HS-27A (cell line): ENCODE measurements at regions not wholly inside any gene's neighbourhood (a gene's known extent, or its start where the extent isn't known, plus 50 kb on each side); places are given as distances from the start of the nearest gene placed in this dataset.

ENCODE experiments used
- DNase-seq: peaks from one replicate; pipeline ENCODE4 v3.0.0-alpha.2; 2012; ENCODE audit warnings: low read depth, missing footprints

DNA sequence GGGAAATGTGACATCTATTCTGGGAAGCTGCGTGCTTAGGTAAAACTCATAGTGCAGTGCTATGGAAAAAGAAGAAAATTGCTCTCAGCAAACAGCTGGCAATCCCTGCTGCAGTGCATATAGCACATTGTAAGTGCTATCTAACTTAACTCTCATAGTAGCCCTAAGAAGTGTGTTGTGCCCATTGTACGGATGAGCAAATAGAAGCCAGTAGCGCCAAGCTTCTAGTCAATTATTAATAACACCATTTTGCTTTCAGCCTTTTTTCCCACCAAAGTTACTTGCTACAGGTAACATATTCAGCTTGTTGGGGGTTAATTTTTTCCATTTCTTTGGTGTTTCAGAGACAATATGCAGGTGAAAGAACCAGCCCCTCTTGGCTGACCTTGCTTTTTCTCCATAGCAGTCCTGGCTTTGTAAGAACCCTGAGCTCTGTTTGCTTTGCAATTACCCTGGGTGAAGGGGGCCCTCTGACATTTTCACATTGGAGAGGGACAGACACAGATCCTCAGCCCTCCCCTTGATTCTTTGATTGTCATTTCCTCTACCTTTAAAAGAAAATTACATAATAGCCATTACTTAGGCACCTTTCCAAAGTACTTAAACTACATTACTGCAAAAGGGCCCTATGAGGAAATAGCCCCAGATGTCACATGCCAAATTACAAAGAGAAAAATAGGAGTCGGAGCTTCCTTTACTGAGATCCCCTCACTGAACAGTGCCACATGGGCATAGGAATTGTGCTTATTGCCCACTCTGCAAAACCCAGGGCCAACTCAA is 576.2 kb upstream of the TBX3 start:
- no peak for DNase-seq

DNA sequence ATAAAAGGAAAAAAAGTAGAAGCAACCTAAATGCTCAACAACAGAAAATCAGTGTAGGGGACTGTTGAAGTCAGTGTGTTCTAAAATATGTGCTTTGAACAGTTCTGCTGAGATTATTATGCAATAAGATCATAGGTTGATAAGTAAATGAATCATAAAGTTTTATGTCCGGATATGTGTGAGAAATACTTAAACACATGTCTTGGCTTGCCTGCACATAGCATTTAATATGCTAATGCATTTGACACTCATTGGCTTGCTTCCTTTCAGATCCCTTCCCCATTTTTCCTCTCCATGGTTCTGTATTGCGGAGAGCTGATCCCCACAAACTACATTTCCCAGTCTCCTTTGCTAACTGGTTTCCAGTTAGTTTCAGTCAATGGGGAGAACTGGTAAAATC is 573.8 kb upstream of the TBX3 start:
- no peak for DNase-seq

DNA sequence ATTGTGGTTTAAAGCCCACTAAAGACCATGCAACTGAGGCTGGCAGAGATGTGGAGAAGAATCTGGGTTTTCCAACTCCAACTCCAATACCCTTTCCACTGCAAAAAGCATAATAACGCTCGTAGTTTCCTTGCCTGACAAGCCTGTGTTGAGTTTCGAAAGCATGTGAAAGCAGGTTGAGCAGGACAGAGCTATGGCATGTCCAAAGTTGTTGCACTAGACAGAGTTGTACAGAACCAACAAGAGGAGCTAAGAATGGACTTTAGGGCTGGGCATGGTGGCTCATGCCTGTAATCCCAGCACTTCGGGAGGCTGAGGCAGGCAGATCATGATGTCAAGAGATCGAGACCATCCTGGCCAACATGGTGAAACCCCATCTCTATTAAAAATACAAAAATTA is 572.0 kb upstream of the TBX3 start:
- DNase-seq, result no peak

DNA sequence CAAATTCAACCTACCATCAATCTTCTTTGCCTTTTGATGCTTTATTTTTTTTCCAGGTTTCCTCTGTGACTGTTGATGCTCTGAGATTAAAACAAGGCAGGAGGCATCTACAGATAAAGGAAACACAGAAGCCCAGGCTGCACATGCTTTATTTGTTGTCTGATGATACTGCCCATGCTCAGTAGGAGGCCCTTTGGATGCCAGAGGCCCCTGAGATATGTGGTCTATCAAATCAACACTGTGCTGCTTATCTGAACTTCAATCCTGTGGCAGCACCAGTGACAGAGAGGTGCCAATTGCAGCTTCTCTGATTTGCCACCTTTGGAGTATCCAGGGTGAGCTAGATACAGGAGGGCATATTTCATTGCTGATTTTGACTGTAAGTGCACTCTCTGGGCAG is 571.3 kb upstream of the TBX3 start:
- no peak for DNase-seq

DNA sequence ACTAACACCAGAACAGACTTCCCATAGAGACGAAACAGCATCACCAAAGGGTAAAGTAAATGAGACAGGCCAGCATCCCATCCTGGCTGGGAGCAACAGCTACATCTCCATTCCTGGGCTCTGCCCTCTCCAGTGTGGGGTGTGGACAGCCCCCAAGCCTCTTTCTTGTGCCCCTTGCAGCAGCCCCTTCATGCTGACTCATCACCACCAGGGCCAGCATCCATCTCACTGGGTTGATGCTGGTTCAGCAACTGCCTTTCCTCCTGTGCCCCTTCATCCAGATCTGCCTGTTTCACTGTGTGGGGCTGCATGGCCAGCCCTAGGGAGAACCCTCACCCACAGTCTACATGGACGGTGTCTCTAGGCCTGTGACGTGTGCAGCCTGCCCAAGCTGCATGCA is 569.1 kb upstream of the TBX3 start:
- no peak for DNase-seq

DNA sequence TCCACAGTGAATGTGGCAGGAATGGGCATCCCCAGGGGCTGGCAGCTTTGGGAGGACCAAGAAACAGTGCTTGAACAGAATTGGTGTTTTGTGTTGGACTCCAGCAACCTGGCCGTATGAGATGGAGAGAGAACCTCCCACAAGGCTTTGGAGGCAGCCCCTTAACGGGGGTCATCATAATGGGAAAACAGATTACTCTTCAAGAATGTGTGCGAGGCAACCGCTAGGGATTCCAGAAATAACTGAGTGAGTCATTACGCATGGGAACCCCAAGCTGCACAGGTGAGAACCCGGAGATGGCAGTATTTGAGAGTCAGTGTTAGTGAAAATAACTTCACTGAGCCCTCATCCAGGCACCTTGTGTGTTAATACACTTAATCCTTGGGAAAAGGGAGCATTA is 567.8 kb upstream of the TBX3 start:
- no peak for DNase-seq

DNA sequence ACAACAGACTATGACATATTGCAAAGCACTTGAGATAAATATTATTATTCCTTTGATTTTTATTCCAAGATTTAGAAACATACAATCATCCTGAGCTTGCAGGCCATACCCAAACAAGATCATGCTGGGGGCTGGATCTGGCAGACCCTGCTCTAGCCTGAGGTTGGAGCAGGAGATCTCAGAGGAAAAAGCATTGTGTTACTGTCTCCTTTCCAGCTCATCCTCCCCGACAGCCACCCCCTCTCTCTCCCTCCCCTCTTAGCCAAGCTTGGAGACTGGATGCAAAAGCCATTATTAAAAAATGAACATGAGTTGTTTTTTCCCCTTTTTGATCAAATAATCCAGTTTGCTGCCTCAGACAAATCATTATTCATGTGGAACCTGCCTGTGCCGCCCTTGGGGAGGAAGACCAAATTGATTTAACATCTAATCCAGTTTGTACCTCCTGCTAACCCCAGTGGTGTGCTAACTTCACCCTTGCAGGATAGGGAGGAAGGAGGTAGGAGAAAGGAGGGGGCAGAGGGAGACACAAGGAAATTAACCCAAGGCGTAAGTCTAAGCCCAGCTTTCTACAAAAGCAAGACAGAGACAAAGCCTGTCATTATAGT is 565.8 kb upstream of the TBX3 start:
- no peak for DNase-seq

DNA sequence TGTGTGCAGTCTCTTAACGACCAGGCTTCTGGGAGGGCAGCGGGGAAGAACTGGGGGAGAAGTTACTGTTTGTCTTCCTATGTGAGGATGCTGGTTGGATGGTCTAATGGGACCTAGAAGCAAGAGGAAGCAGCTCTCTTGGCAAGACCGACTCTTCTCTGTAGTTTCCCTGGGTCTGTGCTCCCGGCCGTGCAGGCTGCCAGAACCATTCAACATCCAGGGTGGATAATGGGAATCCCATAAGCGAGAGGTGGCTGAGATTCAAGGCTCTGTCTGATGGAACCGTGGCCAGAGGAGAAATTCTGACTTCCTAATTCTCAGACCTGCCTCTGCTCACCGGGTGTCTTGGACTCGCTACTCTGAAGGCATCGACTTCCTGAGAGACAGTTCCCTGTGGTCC is 561.0 kb upstream of the TBX3 start:
- no peak for DNase-seq

DNA sequence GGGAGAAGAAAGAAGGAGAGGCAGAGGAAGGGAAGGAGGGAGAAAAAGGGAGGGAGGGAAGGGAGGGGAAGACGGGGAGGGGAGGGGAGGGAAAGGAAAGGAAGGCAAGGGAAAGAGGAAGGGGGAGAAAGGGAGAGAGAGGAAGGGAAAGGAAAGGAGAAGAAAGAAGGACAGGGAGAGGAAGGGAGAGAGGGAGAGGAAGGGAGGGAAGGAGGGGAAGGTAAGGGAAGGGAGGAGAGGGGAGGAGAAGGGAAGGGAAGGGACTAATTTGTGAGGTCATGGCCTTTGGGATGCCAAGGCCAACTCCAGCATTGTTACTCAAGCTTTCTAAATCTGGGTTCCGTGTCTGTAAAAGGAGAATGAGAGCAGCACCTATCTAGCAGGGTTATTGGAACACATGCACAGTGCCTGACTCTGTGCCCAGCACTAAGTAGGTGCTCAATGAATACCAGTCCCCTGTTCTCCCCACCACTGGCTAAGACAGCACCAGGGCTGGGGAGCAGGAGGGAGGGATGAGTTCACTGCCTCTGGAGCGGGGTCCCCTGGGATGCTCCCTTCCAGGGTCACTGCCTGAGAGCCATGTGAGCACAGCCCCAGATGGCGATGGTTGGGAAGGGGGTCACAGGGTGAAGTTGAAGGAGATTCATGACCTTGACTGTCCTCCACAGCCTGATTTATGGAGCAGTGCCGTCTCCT is 560.1 kb upstream of the TBX3 start:
- DNase-seq, result no peak

DNA sequence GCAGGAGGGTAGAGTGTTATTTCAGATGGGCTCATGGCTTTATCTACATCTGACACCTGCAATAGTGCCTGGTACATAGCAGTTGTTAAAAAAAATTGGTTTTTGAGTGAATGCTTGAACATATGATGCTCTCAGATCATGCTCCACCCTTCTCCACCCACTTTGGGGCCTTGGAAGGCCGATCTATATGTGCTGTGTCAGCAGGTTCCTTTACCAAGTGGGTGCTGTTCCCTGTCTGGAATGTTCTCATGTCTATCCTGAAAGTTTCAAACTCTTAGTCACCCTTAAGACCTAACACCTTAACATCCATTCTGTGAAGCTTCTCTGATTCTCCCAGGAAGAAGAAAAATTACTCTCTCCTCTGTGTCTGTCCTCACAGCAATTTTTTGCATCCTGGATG is 556.3 kb upstream of the TBX3 start:
- DNase-seq, result no peak

DNA sequence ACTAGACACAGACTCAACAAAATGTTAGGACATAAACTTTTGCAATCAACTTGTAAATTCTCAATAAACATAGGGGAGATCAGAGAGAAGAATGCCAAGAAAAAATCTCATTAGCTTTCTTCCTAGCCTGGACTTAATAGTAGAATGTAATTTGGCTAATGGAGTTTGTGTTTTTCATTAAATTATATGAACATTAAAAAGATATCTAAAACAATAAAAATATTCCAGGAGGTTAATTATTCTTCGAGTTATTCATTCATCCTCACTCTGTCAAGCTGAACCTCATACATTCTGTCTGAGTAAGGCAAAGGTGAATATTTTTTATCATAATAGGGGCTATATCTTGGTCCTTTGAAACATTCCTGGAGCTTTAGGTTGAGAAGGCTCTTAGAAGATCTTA is 551.9 kb upstream of the TBX3 start:
- DNase-seq, result no peak

DNA sequence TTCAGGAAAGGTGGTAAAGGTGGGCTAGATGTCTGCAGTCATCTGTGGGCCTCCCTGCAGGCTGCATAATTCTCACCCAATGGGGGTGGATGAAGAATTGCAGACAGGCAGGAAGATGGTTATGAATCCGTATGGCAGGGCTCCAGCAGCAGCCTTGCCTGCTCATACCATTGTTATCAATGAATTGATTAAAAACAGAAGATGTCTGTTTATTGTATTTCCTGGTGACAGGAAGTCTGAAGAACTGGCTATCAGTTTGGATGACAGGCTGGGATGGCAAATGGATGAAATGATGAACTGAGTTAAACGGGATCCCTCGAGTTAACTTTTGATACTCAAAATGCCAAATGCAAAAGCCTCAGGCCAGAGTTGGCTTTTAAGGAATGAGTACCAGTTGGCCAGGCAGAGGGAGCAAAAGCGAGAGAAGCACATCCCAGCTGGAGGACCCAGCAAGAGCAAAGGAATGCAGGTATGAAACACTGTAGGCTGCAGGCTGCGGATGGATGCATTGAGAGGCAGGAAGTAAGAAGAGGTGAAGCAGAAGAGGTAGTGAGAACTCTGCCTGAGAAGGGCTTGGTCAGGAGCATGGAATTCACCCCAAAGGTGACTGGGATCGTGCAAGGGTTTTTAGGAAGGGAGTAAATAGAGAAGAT is 550.0 kb upstream of the TBX3 start:
- DNase-seq, result no peak

DNA sequence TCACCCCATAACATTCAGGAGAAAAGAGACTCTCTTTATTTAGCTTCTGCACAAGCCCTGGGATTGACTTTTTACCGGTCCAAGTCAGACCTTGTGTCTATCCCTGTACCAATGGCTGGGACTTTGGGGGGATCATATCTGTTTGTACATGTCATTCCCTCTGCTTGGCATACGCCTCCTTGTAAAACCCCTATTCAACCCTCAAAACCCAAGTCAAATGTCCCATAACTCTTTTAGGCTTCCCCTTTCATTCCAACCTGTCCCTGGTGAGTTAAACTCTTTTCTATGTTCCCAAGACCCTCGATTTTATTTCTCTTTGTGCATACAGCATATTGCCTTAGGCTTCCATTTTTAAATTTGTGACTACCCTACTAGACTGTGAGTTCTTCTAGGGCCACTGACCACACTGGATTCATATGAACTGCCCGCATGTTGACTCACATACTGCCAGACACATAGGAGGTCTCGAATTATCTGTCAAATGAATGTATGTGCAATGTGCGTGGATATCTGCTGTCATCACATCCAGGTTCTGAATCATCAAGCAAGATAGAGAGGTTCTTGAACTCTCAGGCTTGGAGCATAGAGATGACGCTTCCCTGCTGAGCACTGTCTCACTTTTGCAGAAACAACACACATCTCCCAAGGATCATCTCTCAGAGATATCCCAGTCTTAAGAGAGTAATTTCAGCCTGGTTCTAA is 548.6 kb upstream of the TBX3 start:
- DNase-seq, result no peak

DNA sequence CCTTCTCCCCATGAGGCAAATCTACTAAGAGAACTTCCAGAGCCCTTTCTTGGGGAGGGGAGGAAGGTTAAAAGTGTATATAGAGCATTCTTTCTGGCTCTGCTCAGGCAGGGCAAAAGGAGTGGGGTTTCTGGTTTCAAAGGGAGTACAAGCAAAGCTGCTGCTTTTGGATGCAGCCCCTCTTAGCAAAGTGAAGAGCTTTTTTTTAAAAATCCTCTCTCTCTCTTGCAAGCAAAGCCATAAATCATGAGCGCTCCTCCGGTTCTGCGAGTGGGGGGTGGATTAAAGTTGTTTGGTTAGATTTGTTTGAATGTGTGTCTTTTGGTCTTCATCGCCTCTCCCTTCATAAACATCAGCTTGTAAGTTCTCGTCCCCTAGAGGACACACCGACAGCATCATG is 546.6 kb upstream of the TBX3 start:
- DNase-seq, result no peak

DNA sequence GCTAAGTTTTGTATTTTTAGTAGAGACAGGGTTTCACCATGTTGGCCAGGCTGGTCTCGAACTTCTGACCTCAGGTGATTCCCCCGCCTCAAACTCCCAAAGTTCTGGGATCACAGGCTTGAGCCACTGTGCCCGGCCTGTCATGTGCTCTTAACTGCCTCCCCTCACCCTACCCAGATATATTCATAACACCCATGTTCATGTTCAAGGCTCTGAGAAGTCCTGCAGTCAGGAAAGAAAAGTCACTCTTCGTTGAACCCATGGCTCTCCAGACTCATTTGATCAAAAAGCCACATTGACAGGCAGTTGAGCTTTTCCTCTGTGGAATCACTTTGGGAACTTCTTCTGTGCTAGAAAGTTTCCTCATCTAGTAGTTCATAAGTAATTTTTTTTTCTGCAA is 545.5 kb upstream of the TBX3 start:
- DNase-seq, result no peak

DNA sequence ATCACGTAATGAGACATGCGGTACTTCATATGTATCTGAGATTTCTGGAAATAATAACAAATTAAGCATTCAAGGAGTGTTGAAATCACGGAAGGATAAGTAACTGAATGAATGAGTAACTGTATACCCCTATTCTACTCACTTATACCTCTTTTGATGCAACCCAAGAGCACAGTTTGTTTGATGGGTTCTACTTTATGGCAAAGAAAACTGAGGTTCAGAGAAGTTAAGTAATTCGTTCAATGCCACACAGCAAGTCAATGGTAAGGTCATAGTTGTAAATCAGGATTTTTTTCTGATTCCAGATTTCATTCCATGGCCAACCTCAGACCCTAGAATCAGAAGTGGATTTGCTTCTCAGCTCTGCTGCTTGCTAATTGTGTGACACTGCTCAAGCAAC is 544.5 kb upstream of the TBX3 start:
- DNase-seq, result no peak

DNA sequence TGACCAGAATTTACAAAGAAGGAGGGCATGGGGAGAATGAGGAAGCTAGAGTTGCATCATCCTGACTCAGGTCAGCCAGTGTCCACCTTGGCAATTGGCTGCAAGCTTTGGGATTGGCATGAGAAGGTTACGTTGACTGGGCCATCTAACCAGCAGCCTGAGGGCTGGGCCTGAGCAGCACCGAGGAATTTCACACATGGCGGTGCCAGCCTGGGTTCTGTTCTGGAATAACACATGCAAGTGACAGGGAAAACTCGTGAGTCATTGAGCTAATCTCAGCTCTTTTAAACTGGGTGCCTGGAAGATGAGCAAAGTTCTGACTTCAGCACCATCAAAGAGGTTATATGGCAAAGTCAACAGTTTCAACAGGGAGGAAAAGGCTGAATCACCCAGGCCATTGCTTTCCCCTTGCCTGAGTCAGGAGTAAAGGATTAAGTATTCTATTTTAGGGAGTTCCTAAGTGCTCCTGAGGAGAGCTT is 543.2 kb upstream of the TBX3 start:
- DNase-seq, result no peak

DNA sequence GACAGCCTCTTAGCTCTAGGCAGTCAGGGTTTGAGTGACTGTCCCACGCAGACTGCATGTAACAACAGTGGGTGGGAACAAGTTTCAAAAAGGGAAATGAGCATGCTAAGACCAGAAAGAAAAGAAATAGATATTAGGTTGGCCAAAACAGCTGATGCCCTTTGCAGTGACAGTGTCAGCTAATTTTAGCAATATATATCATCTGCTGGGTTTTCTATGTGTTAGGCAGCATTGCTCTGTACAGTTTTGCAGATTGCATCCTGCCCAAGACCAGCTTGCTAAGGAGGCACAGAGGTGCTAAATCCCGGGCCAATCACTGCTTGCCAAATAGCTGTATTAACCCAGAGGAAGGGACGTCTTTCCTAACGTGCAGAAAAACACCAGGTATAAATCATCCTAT is 541.9 kb upstream of the TBX3 start:
- no peak for DNase-seq

DNA sequence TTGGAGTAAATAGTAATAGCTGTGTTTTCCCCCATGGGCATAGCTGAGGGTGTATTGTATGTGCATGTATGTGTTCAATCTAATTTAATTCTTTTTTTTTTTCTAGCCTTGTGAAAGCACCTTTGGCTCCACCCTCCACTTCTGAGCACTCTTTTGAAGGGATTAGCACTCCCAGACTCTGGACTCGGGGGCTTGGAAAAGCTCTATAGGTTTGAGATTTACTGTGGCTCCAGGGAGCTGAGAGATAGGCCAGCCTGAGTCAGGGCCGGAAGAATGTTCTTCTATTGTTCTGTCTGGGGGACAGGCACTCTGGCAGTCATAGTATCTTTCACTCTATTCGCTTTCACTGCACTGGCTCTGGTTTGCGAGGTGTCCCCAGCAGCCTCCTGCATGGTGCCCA is 540.0 kb upstream of the TBX3 start:
- DNase-seq, result no peak

DNA sequence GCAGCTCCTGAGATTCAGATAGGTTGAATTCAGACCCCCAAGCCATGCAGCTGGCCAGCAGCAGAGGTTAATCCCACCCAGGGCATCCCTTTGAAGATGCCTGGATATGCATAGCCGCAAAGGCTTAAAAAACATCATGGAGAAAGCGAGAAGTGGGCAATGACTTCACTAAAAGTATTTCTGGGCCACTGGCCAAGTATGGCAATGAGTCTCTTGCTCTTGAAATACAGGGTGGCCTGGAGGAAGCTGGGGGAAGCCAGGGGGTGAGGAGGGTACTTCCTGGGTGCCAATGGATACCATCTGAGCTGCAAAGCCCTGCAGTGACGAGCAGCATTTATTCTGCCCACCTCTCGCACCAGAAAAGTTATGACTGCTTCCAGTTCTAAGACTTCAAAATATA is 539.3 kb upstream of the TBX3 start:
- no peak for DNase-seq

DNA sequence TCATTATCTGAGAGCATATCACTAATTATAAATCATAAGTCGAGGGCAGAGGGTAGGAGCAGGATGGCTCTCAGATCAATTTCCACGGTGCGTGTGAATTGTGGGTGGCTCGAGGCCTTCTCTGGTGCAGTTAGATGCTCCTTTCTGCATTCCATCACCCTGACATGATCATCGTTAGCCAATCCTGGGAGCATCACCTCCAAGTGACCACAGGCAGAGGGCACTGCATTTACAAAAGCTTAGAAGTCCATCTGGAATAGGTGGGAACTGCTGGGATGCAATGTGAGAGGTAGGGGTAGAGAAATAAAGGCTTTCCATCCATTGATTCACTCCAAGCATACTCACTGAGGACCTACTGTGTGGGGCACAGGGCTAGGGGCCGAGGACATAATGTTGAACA is 538.2 kb upstream of the TBX3 start:
- DNase-seq, result no peak

DNA sequence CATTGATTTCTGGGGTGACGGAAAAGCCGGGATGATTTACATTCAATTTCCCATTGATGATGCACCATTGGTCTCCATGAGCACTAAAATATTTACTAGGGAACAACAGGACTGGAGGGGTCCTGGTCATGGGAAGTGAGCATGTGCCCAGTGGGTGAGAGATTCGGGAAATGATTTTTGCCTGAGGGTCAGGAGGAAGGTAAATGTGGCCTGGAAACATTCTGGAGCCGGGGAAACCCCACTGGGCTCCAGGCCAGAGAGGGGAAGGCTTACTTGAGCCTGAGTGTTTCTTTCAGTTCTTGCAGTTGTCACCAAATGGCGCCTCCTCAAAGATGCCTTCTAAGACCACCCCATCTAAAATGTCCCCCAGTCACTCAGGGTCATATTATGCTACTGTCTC is 532.3 kb upstream of the TBX3 start:
- no peak for DNase-seq
